ENCODE measurements at regions not wholly inside any gene's neighbourhood (a gene's known extent, or its start where the extent isn't known, plus 50 kb on each side); places are given as distances from the start of the nearest gene placed in this dataset.

- Histone ChIP-seq H3K27me3 (ENCODE audit: insufficient read depth, low read length) (no peaks in the 10 kb centered on the region), H3K4me1 (ENCODE audit: insufficient read depth, low read length) (no peaks in the 10 kb centered on the region; the same call in 1 of the 2 replicates), H3K27ac (ENCODE audit: low read depth, low read length) (no peak overlapping the region), H3K9ac (ENCODE audit: low read depth, low read length) (no peak overlapping the region), H3K36me3 (ENCODE audit: insufficient read depth, low read length) (no peaks in the 10 kb centered on the region), H3K9me3 (ENCODE audit: insufficient read depth, low read depth, low read length) (no peaks in the 10 kb centered on the region), H3K4me3 (ENCODE audit: low read length) (no peak overlapping the region)
- 81% methylated on average over 3 of the region's 4 CpGs for WGBS
These were observed 270.4 kb upstream of the JARID2 start for GRCh38 chr6:14975471-14975817.

GRCh38 chr6:14977747-14978382 lies 268.0 kb upstream of the JARID2 start:
- H3K4me3 ChIP-seq (ENCODE audit: low read length), result no peak overlapping the region
- no peak overlapping the region for H3K9ac ChIP-seq (ENCODE audit: low read depth, low read length)
- no peak overlapping the region for H3K27ac ChIP-seq (ENCODE audit: low read depth, low read length)
- no peaks in the 10 kb centered on the region for H3K27me3 ChIP-seq (ENCODE audit: insufficient read depth, low read length)
- no peaks in the 10 kb centered on the region; the same call in 1 of the 2 replicates for H3K4me1 ChIP-seq (ENCODE audit: insufficient read depth, low read length)
- no peaks in the 10 kb centered on the region for H3K9me3 ChIP-seq (ENCODE audit: insufficient read depth, low read depth, low read length)
- WGBS, result 96% methylated on average over 1 of the region's 1 CpG
- H3K36me3 ChIP-seq (ENCODE audit: insufficient read depth, low read length), result no peaks in the 10 kb centered on the region

GRCh38 chr6:14981960-14982359 lies 263.9 kb upstream of the JARID2 start:
- H3K36me3 ChIP-seq (ENCODE audit: insufficient read depth, low read length), result no peaks in the 10 kb centered on the region
- H3K27me3 ChIP-seq (ENCODE audit: insufficient read depth, low read length), result no peaks in the 10 kb centered on the region
- no peak overlapping the region for H3K9ac ChIP-seq (ENCODE audit: low read depth, low read length)
- peaks cover 3% of the 10 kb centered on the region; the same call in 1 of the 2 replicates for H3K4me1 ChIP-seq (ENCODE audit: insufficient read depth, low read length)
- no peaks in the 10 kb centered on the region for H3K9me3 ChIP-seq (ENCODE audit: insufficient read depth, low read depth, low read length)
- H3K27ac ChIP-seq (ENCODE audit: low read depth, low read length), result no peak overlapping the region
- 94% methylated on average over 8 of the region's 8 CpGs for WGBS
- H3K4me3 ChIP-seq (ENCODE audit: low read length), result no peak overlapping the region

GRCh38 chr6:14983599-14984518 lies 262.0 kb upstream of the JARID2 start:
- no peaks in the 10 kb centered on the region for H3K27me3 ChIP-seq (ENCODE audit: insufficient read depth, low read length)
- H3K36me3 ChIP-seq (ENCODE audit: insufficient read depth, low read length), result no peaks in the 10 kb centered on the region; the same call in 1 of the 2 replicates
- no peak overlapping the region for H3K4me3 ChIP-seq (ENCODE audit: low read length)
- no peak overlapping the region for H3K27ac ChIP-seq (ENCODE audit: low read depth, low read length)
- no peak overlapping the region for H3K9ac ChIP-seq (ENCODE audit: low read depth, low read length)
- no peaks in the 10 kb centered on the region for H3K9me3 ChIP-seq (ENCODE audit: insufficient read depth, low read depth, low read length)
- WGBS, result 76% methylated on average over 5 of the region's 5 CpGs
- peaks cover 3% of the 10 kb centered on the region; the same call in 1 of the 2 replicates for H3K4me1 ChIP-seq (ENCODE audit: insufficient read depth, low read length)

- Histone ChIP-seq H3K4me1 (ENCODE audit: insufficient read depth, low read length) (peaks cover 3% of the 10 kb centered on the region; the same call in 1 of the 2 replicates), H3K4me3 (ENCODE audit: low read length) (no peak overlapping the region), H3K27ac (ENCODE audit: low read depth, low read length) (no peak overlapping the region), H3K9me3 (ENCODE audit: insufficient read depth, low read depth, low read length) (no peaks in the 10 kb centered on the region), H3K36me3 (ENCODE audit: insufficient read depth, low read length) (no peaks in the 10 kb centered on the region; the same call in 1 of the 2 replicates), H3K27me3 (ENCODE audit: insufficient read depth, low read length) (no peaks in the 10 kb centered on the region), H3K9ac (ENCODE audit: low read depth, low read length) (no peak overlapping the region)
- WGBS, result 81% methylated on average over 5 of the region's 6 CpGs
These were observed 261.4 kb upstream of the JARID2 start for GRCh38 chr6:14984519-14984853.

GRCh38 chr6:14985366-14985765 lies 260.5 kb upstream of the JARID2 start:
- H3K4me3 ChIP-seq (ENCODE audit: low read length), result no peak overlapping the region
- no peaks in the 10 kb centered on the region for H3K27me3 ChIP-seq (ENCODE audit: insufficient read depth, low read length)
- 92% methylated on average over 4 of the region's 4 CpGs for WGBS
- no peaks in the 10 kb centered on the region for H3K9me3 ChIP-seq (ENCODE audit: insufficient read depth, low read depth, low read length)
- H3K27ac ChIP-seq (ENCODE audit: low read depth, low read length), result no peak overlapping the region
- no peaks in the 10 kb centered on the region; the same call in 1 of the 2 replicates for H3K36me3 ChIP-seq (ENCODE audit: insufficient read depth, low read length)
- H3K9ac ChIP-seq (ENCODE audit: low read depth, low read length), result no peak overlapping the region
- peaks cover 3% of the 10 kb centered on the region; the same call in 1 of the 2 replicates for H3K4me1 ChIP-seq (ENCODE audit: insufficient read depth, low read length)

- Histone ChIP-seq H3K4me1 (ENCODE audit: insufficient read depth, low read length) (peaks cover 3% of the 10 kb centered on the region; the same call in 1 of the 2 replicates), H3K36me3 (ENCODE audit: insufficient read depth, low read length) (no peaks in the 10 kb centered on the region; the same call in 1 of the 2 replicates), H3K27ac (ENCODE audit: low read depth, low read length) (no peak overlapping the region), H3K27me3 (ENCODE audit: insufficient read depth, low read length) (no peaks in the 10 kb centered on the region), H3K9me3 (ENCODE audit: insufficient read depth, low read depth, low read length) (no peaks in the 10 kb centered on the region), H3K9ac (ENCODE audit: low read depth, low read length) (no peak overlapping the region), H3K4me3 (ENCODE audit: low read length) (no peak overlapping the region)
- WGBS, result 95% methylated on average over 7 of the region's 7 CpGs
These were observed 259.5 kb upstream of the JARID2 start for GRCh38 chr6:14986370-14986769.

GRCh38 chr6:14987490-14987889 lies 258.4 kb upstream of the JARID2 start:
- WGBS, result 93% methylated on average over 4 of the region's 4 CpGs
- no peaks in the 10 kb centered on the region; the same call in 1 of the 2 replicates for H3K36me3 ChIP-seq (ENCODE audit: insufficient read depth, low read length)

GRCh38 chr6:14992382-14992781 lies 253.5 kb upstream of the JARID2 start:
- Histone ChIP-seq H3K4me3 (ENCODE audit: low read length) (no peak overlapping the region), H3K36me3 (ENCODE audit: insufficient read depth, low read length) (peaks cover 4% of the 10 kb centered on the region; the same call in 1 of the 2 replicates), H3K9ac (ENCODE audit: low read depth, low read length) (no peak overlapping the region), H3K4me1 (ENCODE audit: insufficient read depth, low read length) (no peaks in the 10 kb centered on the region), H3K27me3 (ENCODE audit: insufficient read depth, low read length) (no peaks in the 10 kb centered on the region), H3K9me3 (ENCODE audit: insufficient read depth, low read depth, low read length) (no peaks in the 10 kb centered on the region), H3K27ac (ENCODE audit: low read depth, low read length) (no peak overlapping the region)
- WGBS, result 98% methylated on average over 3 of the region's 3 CpGs

More at GRCh38 chr6:14987490-14987889, 258.4 kb upstream of the JARID2 start:
- Histone ChIP-seq H3K27ac (ENCODE audit: low read depth, low read length) (no peak overlapping the region), H3K4me3 (ENCODE audit: low read length) (no peak overlapping the region), H3K4me1 (ENCODE audit: insufficient read depth, low read length) (peaks cover 3% of the 10 kb centered on the region; the same call in 1 of the 2 replicates), H3K27me3 (ENCODE audit: insufficient read depth, low read length) (no peaks in the 10 kb centered on the region), H3K9me3 (ENCODE audit: insufficient read depth, low read depth, low read length) (no peaks in the 10 kb centered on the region), H3K9ac (ENCODE audit: low read depth, low read length) (no peak overlapping the region)

- Histone ChIP-seq H3K4me1 (ENCODE audit: insufficient read depth, low read length) (no peaks in the 10 kb centered on the region), H3K9me3 (ENCODE audit: insufficient read depth, low read depth, low read length) (no peaks in the 10 kb centered on the region), H3K27me3 (ENCODE audit: insufficient read depth, low read length) (no peaks in the 10 kb centered on the region), H3K4me3 (ENCODE audit: low read length) (no peak overlapping the region), H3K9ac (ENCODE audit: low read depth, low read length) (no peak overlapping the region), H3K27ac (ENCODE audit: low read depth, low read length) (no peak overlapping the region), H3K36me3 (ENCODE audit: insufficient read depth, low read length) (peaks cover 4% of the 10 kb centered on the region; the same call in 1 of the 2 replicates)
- WGBS, result 95% methylated on average over 5 of the region's 5 CpGs
These were observed 250.7 kb upstream of the JARID2 start for GRCh38 chr6:14995208-14995607.

- Histone ChIP-seq H3K36me3 (ENCODE audit: insufficient read depth, low read length) (peaks cover 4% of the 10 kb centered on the region; the same call in 1 of the 2 replicates), H3K27ac (ENCODE audit: low read depth, low read length) (no peak overlapping the region), H3K4me3 (ENCODE audit: low read length) (no peak overlapping the region), H3K9me3 (ENCODE audit: insufficient read depth, low read depth, low read length) (no peaks in the 10 kb centered on the region), H3K9ac (ENCODE audit: low read depth, low read length) (no peak overlapping the region), H3K4me1 (ENCODE audit: insufficient read depth, low read length) (no peaks in the 10 kb centered on the region), H3K27me3 (ENCODE audit: insufficient read depth, low read length) (no peaks in the 10 kb centered on the region)
- 96% methylated on average over 12 of the region's 12 CpGs for WGBS
These were observed 249.8 kb upstream of the JARID2 start for GRCh38 chr6:14995966-14996602.
